Activated naive CD4-positive, alpha-beta T cell treated with anti-CD3 and anti-CD28 coated beads, Interleukin-2, amount 50 U/mL, for 16 hours (primary cell): ENCODE measurements at regions not wholly inside any gene's neighbourhood (a gene's known extent, or its start where the extent isn't known, plus 50 kb on each side); places are given as distances from the start of the nearest gene placed in this dataset.
"Not testable (repeated sequence)": the region's sequence is repeated elsewhere in the genome, so short reads cannot be mapped to it uniquely, and the experiment has no call there.

ENCODE experiments used
- DNase-seq: peaks from one replicate; pipeline ENCODE4 v3.0.0-alpha.2; 2020

DNA sequence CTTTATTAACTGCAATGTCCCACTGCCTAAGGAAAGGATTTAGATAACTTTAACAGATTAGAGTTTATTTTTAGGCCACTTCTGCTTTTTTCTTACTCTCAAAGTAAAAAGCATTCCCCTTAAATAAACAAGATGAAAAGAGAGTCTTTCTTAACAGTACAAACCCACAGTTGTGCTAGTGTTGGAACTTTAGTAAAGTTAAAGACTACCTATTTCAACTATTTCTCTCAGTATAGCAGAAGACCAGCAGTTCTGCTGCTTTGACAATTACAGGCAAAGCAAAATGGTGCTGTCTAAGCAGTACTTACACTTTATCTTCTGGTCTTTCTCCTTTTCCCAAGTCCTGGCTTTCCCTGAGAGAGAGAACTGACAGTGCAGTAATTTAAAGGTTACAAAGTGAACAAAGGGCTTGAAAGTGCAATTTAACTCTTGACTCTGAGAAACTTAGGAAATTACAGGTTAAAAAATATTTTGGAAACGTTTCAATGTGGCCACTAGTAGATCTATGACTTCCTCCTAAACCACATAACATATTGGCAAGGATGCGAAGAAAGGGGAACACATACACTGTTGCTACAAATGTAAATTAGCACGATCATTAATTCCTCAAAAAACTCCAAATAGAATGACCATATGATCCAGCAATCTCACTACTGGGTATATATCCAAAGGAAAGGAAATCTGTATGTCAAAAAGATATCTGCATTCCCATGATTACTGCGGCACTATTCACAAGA is 135.4 kb upstream of the POGK start:
- DNase-seq, result no peak

- DNase-seq, result no peak
These were observed 133.6 kb upstream of the POGK start for GRCh38 chr1:166705376-166706289.

GRCh38 chr1:166716620-166717019 is 122.7 kb upstream of the POGK start:
- DNase-seq, result no peak

DNA sequence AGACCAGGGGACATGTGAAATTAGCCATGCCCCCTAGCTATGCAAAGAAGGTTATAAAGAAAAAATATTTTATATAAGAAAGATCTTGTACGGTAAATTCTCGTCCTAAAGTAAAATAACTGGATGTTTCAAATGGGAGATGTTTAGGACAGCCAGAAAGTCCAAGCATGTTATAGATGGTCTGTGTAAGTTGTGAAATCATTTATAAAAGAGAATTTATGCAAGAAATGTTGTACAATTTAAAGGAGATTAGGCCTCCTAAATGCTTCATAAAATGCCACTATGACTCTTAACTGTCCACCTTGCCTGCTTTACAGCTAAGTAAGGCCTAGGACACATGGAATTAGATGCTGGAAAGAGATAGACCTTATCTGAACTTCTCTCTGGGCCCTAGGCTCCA is 118.1 kb upstream of the POGK start:
- no peak for DNase-seq

DNA sequence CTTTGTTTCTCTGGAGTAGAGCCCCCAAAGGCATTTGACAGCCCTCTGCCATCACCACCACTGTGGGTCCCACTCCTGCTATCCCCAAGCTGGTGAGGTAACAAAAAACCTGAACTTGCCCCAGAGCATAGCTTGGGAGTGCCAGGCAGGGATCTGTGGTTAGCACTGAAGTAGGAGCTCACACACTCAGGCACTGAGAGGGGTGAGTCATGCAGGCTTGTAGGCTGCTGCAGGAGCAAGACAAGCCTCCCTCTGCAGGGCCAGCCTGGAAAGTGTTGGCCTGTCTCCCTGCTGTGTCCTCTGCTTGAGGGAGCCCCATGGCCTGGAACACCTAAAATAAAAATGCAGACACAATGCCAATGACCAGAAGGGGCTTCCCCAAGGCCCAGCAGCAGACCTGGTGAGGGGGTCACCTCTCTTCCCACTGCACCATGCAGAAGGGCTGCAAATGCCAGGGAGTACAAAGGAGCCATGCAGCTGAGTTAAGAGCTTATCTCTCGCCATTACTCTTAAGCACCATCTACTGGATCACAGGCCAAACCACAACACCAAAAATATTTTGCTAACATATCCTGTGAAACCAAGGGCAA is 108.9 kb upstream of the POGK start:
- no peak for DNase-seq

- no peak for DNase-seq
These were observed 101.1 kb upstream of the POGK start for GRCh38 chr1:166738140-166738539.

GRCh38 chr1:166738873-166739272 is 100.4 kb upstream of the POGK start:
- DNase-seq, result no peak

GRCh38 chr1:166740668-166741276 is 98.5 kb upstream of the POGK start:
- DNase-seq, result no peak

GRCh38 chr1:166763318-166763717 is 76.0 kb upstream of the POGK start:
- no peak for DNase-seq

GRCh38 chr1:166766942-166767341 is 72.3 kb upstream of the POGK start:
- no peak for DNase-seq

DNA sequence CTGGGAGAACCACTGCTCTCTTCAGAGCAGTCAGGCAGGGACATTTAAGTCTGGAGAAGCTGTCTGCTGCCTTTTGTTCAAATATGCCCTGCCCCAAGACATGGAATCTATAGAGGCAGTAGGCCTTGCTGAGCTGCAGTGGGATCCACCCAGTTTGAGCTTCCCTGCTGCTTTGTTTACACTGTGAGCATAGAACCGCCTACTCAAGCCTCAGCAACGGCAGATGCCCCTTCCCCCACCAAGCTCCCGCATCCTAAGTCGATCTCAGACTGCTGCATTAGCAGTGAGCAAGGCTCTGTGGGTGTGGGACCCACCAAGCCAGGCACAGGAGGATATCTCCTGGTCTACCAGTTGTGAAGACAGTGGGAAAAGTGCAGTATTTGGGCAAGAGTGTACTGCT is 54.6 kb upstream of the POGK start:
- DNase-seq, result not testable (repeated sequence)

GRCh38 chr1:166785987-166786386 is 53.3 kb upstream of the POGK start:
- no peak for DNase-seq

GRCh38 chr1:166789286-166789685 is 50.0 kb upstream of the POGK start:
- DNase-seq, result no peak
